ENCODE measurements at regions not wholly inside any gene's neighbourhood (a gene's known extent, or its start where the extent isn't known, plus 50 kb on each side); places are given as distances from the start of the nearest gene placed in this dataset.
"Not testable (repeated sequence)": the region's sequence is repeated elsewhere in the genome, so short reads cannot be mapped to it uniquely, and the experiment has no call there.

DNA sequence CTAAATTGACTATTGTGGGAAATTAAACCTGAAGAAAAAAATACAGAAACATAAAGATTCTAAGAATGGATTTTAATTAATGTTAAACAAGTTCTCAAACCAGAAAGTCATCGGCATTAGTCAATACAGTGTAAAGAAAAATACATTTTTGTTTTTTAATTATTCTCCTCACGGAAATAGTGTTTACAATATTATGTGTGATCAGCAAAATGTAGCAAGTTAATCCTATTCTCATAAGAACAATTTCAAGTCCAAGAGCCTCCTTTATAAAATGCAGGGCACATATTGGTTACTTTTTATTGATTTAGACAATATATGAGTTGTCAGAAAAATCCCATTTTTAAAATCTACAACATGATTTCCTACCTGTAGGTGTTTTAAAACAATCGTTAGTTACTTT lies 158.0 kb upstream of the MGAT4C start:
- Mint-ChIP-seq H3K4me3 (ENCODE audit: unreplicated experiment) (no peak overlapping the region), H3K27ac (ENCODE audit: unreplicated experiment) (no peak overlapping the region), H3K9me3 (ENCODE audit: unreplicated experiment) (no peaks in the 10 kb centered on the region), H3K4me1 (ENCODE audit: unreplicated experiment) (no peaks in the 10 kb centered on the region), H3K27me3 (ENCODE audit: unreplicated experiment) (no peaks in the 10 kb centered on the region), H3K36me3 (ENCODE audit: low read depth, unreplicated experiment) (no peaks in the 10 kb centered on the region)
- TF ChIP-seq, protein P1, sequence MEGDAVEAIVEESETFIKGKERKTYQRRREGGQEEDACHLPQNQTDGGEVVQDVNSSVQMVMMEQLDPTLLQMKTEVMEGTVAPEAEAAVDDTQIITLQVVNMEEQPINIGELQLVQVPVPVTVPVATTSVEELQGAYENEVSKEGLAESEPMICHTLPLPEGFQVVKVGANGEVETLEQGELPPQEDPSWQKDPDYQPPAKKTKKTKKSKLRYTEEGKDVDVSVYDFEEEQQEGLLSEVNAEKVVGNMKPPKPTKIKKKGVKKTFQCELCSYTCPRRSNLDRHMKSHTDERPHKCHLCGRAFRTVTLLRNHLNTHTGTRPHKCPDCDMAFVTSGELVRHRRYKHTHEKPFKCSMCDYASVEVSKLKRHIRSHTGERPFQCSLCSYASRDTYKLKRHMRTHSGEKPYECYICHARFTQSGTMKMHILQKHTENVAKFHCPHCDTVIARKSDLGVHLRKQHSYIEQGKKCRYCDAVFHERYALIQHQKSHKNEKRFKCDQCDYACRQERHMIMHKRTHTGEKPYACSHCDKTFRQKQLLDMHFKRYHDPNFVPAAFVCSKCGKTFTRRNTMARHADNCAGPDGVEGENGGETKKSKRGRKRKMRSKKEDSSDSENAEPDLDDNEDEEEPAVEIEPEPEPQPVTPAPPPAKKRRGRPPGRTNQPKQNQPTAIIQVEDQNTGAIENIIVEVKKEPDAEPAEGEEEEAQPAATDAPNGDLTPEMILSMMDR (IDR thresholded peaks at IDR 0.05; ENCODE audit: unreplicated experiment): no peak
- no peak for DNase-seq (ENCODE audit: low spot score)

DNA sequence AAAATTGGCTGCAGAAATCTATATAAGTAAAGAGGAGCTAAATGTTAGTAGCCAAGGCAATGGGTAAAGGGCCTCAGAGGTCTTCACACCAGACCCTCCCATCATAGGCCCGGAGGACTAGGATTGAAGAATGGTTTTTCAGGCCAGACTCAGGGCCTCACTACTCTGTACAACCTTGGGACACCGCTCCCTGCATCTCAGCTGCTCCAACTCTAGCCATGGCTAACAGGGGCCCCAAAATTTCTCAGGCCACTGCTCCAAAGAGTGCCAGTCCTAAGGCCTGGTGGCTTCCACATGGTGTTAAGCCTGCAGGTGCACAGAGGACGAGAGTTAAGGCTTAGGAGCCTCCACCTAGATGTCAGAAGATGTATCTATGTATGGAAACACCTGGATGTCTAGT lies 155.5 kb upstream of the MGAT4C start:
- Mint-ChIP-seq H3K4me1 (ENCODE audit: unreplicated experiment) (no peaks in the 10 kb centered on the region), H3K27me3 (ENCODE audit: unreplicated experiment) (no peaks in the 10 kb centered on the region), H3K9me3 (ENCODE audit: unreplicated experiment) (no peaks in the 10 kb centered on the region), H3K4me3 (ENCODE audit: unreplicated experiment) (no peak overlapping the region), H3K36me3 (ENCODE audit: low read depth, unreplicated experiment) (no peaks in the 10 kb centered on the region), H3K27ac (ENCODE audit: unreplicated experiment) (no peak overlapping the region)
- no peak for DNase-seq (ENCODE audit: low spot score)
- TF ChIP-seq, protein P1 (IDR thresholded peaks at IDR 0.05; ENCODE audit: unreplicated experiment): no peak

DNA sequence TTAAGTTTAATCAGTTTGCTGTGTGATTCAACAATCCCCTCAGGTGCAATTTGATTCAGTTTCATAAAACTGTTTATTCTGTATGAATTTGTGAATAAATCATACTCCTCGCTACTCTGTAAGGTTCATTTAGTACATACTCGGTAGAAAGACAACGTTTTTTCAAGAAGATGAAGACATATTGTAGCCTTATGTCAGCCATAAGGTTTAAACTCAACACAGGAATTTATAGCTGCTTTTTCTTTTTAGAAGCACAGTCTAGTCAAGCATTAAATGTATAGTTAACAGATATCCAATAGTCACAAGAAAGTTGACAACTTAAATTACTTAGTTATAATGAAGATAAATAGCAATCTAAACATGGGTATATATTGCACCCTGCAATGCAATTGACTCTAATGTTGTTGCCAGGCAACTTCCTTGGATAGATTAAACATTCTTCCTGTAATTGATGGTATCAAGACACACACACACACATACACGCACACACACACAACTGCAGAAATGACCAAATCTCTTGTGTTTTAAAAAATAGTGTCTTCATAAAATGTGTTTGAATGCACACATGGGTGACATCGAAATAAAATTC lies 151.5 kb upstream of the MGAT4C start:
- H3K4me3 Mint-ChIP-seq (ENCODE audit: unreplicated experiment): no peak overlapping the region
- H3K36me3 Mint-ChIP-seq (ENCODE audit: low read depth, unreplicated experiment): no peaks in the 10 kb centered on the region
- DNase-seq (ENCODE audit: low spot score): no peak
- no peaks in the 10 kb centered on the region for H3K4me1 Mint-ChIP-seq (ENCODE audit: unreplicated experiment)
- H3K27ac Mint-ChIP-seq (ENCODE audit: unreplicated experiment): no peak overlapping the region
- H3K27me3 Mint-ChIP-seq (ENCODE audit: unreplicated experiment): no peaks in the 10 kb centered on the region
- TF ChIP-seq, protein P1 (IDR thresholded peaks at IDR 0.05; ENCODE audit: unreplicated experiment): no peak
- H3K9me3 Mint-ChIP-seq (ENCODE audit: unreplicated experiment): no peaks in the 10 kb centered on the region

DNA sequence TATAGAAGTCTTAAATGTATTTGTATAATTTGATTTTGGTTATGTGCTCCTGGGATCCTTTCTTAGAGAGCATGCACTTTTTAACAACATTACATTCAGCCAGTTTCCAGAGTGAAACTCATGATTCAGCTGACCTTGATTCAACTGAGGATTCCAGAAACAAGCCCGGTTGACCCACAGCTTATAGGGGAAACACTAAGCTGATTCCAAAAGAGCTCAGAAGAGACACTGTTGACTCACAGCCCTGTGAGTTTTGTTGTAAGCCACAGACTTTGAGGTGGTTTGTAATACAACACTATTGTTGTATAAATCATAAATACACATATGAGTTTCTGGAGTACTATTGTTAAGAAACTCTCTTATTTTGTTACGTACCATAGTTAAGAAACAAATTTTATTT lies 133.8 kb upstream of the MGAT4C start:
- H3K9me3 Mint-ChIP-seq (ENCODE audit: unreplicated experiment): no peaks in the 10 kb centered on the region
- TF ChIP-seq, protein P1 (IDR thresholded peaks at IDR 0.05; ENCODE audit: unreplicated experiment): no peak
- H3K4me3 Mint-ChIP-seq (ENCODE audit: unreplicated experiment): no peak overlapping the region
- DNase-seq (ENCODE audit: low spot score): no peak
- no peaks in the 10 kb centered on the region for H3K27me3 Mint-ChIP-seq (ENCODE audit: unreplicated experiment)
- no peaks in the 10 kb centered on the region for H3K4me1 Mint-ChIP-seq (ENCODE audit: unreplicated experiment)
- H3K27ac Mint-ChIP-seq (ENCODE audit: unreplicated experiment): no peak overlapping the region
- H3K36me3 Mint-ChIP-seq (ENCODE audit: low read depth, unreplicated experiment): no peaks in the 10 kb centered on the region

DNA sequence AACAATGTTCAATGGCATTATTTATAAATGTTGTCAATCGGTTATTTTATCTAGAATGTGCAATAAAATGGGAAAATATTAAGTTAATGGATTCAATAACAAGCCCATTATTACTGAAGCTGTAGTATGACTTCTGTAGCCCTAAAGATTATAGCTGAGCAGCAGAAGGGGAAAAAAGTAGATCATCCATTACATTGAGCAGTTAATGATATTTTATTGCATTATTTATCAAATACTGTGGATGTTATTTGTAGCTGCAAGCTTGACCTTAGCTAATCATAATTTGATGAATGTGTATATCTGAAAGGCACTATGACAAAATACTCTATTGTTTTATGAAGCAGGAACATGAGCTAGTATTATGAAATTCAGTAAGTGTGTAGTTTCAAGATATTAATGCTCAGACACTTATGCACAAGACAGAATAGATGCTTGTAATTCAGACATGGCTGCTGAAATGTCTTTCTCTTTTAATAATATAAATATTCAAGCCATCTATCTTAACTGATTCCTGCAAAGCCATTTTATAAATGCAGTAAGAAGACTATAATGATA lies 131.5 kb upstream of the MGAT4C start:
- Mint-ChIP-seq H3K36me3 (ENCODE audit: low read depth, unreplicated experiment) (no peaks in the 10 kb centered on the region), H3K9me3 (ENCODE audit: unreplicated experiment) (no peaks in the 10 kb centered on the region), H3K27ac (ENCODE audit: unreplicated experiment) (no peak overlapping the region), H3K4me3 (ENCODE audit: unreplicated experiment) (no peak overlapping the region), H3K4me1 (ENCODE audit: unreplicated experiment) (no peaks in the 10 kb centered on the region), H3K27me3 (ENCODE audit: unreplicated experiment) (no peaks in the 10 kb centered on the region)
- TF ChIP-seq, protein P1 (IDR thresholded peaks at IDR 0.05; ENCODE audit: unreplicated experiment): no peak
- no peak for DNase-seq (ENCODE audit: low spot score)

DNA sequence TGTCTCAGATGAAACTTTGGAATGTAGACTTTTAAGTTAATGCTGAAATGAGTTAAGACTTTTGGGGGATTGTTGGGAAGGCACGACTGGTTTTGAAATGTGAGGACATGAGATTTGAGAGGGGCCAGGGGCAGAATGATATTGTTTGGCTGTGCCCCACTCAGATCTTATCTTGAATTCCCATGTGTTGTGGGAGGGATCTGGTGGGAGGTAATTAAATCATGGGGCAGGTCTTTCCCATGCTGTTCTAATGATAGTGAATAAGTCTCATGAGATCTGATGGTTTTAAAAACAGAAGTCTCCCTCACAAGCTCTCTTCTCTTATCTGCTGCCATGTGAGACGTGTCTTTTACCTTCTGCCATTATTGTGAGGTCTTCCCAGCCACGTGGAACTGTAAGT lies 127.6 kb upstream of the MGAT4C start:
- H3K9me3 Mint-ChIP-seq (ENCODE audit: unreplicated experiment); H3K4me1 Mint-ChIP-seq (ENCODE audit: unreplicated experiment); H3K27me3 Mint-ChIP-seq (ENCODE audit: unreplicated experiment); H3K27ac Mint-ChIP-seq (ENCODE audit: unreplicated experiment); H3K36me3 Mint-ChIP-seq (ENCODE audit: low read depth, unreplicated experiment); DNase-seq (ENCODE audit: low spot score); H3K4me3 Mint-ChIP-seq (ENCODE audit: unreplicated experiment): not testable (repeated sequence)
